GM12892 (cell line): ENCODE measurements at regions not wholly inside any gene's neighbourhood (a gene's known extent, or its start where the extent isn't known, plus 50 kb on each side); places are given as distances from the start of the nearest gene placed in this dataset.

Experiments
- POLR2A ChIP-seq: IDR thresholded peaks from 2 replicates; pipeline ENCODE4 v1.6.1; 2011; ENCODE audit warnings: low read depth, low read length, control low read depth
- POLR2AphosphoS5 ChIP-seq: IDR thresholded peaks from 2 replicates; pipeline ENCODE4 v1.6.1; 2011; ENCODE audit warnings: low read depth, low read length, control low read depth

DNA sequence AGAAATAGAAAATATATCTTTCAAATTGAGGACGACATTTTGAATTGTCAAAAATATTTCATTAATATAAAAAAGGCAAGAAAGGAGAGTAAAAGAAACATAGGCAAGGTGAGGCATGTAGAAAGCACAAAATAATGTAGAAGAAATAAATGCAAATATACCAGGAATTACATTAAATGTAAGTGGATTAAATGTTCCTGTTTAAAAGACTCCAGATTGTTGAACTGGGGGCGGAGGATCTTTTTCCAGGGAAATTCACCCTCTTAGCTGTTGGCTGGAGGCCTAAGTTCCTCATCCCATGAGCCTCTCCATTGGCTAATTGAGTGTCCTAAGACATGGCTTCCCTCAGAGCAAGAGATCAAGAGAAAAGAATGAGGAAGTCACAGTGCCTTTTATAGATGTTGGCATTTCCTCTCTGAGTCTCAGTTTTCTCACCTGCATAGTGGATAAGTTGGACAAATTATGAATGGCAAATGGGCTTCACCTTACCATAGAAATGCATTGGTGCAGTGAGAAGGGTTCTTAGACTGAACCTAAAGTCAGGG lies 147.4 kb upstream of the SMAD3 start:
- TF ChIP-seq POLR2AphosphoS5: no peak
- no peak for TF ChIP-seq POLR2A
